HCT116 (cell line): ENCODE measurements at regions not wholly inside any gene's neighbourhood (a gene's known extent, or its start where the extent isn't known, plus 50 kb on each side); places are given as distances from the start of the nearest gene placed in this dataset.

Experiments
- ATAC-seq: fragments of 200-7000 bp; cut with Tn5 transposase; 2 replicates; pipeline ENCODE4 v1.9.1; 2020; ENCODE audit warnings: mild to moderate bottlenecking, moderate library complexity
- BruUV-seq: library from RNA; stranded (reverse); fragments of 400-500 nt; replicated peaks from 2 replicates; lab custom pipeline; 2021; lab: Mats Ljungman, UMichigan
- CTCF ChIA-PET: fragments of 300-600 bp; sonication (Branson Sonifier 250); formaldehyde crosslinking; loops from one replicate; lab custom pipeline; 2021; ENCODE audit warnings: antibody characterized with exemption; lab: Charles Lee
- POLR2A ChIA-PET: fragments of 300-600, 350-600 bp; sonication (Branson Sonifier 250); formaldehyde crosslinking; loops from one replicate; lab custom pipeline; 2021; ENCODE audit warnings: antibody characterized with exemption; lab: Charles Lee
- RAD21 ChIA-PET, 2 experiments: fragments of 300-600 bp; sonication (Branson Sonifier 250); formaldehyde crosslinking; loops; one replicate each; lab custom pipeline; 2023; ENCODE audit warnings: low total read pairs in 2 of 2; ENCODE audit not compliant: uncharacterized antibody in 2 of 2, unreplicated experiment in 2 of 2, low non-redundant PET in 1 of 2; lab: Charles Lee
- DNase-seq: peaks from one replicate; pipeline ENCODE4 v3.0.0-alpha.2; 2010; ENCODE audit warnings: low read depth, low spot score
- H2AFZ ChIP-seq: fragments of 200-600 bp; shearing (Covaris generic), sonication (generic); 2 replicates; pipeline ENCODE4 v1.6.1; 2017; ENCODE audit warnings: low read depth, mixed run types, mixed read lengths, antibody characterized with exemption, low read length; ENCODE audit not compliant: poor library complexity, severe bottlenecking
- H3K27ac ChIP-seq: 2 replicates; pipeline ENCODE4 v1.5.1; 2012; ENCODE audit warnings: low read depth, low read length
- H3K27me3 ChIP-seq: fragments of 200-600 bp; sonication (generic); 2 replicates; pipeline ENCODE4 v1.6.1; 2016; ENCODE audit warnings: mixed run types, low read length, mixed read lengths; ENCODE audit not compliant: insufficient read depth
- H3K36me3 ChIP-seq, 2 experiments: fragments of 200-500 bp in 1 of 2; fragments of 200-600 bp in 1 of 2; sonication (Bioruptor generic) in 1 of 2; sonication (generic) in 1 of 2; 2 replicates each; pipeline versions ENCODE4 v1.5.1 to v1.6.1; 2014 to 2016; ENCODE audit warnings: low read length in 2 of 2, inconsistent platforms in 1 of 2, mixed read lengths in 1 of 2, mixed run types in 1 of 2; ENCODE audit not compliant: insufficient read depth in 2 of 2, control insufficient read depth in 1 of 2
- H3K4me1 ChIP-seq, 2 experiments: fragments of 200-600 bp in 1 of 2; sonication (generic) in 1 of 2; 2 replicates each; pipeline versions ENCODE4 v1.5.1 to v1.6.1; 2012 to 2017; ENCODE audit warnings: low read length in 2 of 2, inconsistent platforms in 1 of 2, mild to moderate bottlenecking in 1 of 2, mixed read lengths in 1 of 2, mixed run types in 1 of 2, moderate library complexity in 1 of 2; ENCODE audit not compliant: insufficient read depth in 2 of 2, control insufficient read depth in 1 of 2
- H3K4me2 ChIP-seq: fragments of 200-600 bp; sonication (generic); 2 replicates; pipeline ENCODE4 v1.6.1; 2017; ENCODE audit warnings: mixed run types, low read length, mixed read lengths
- H3K4me3 ChIP-seq, 2 experiments: fragments of 200-600 bp in 1 of 2; sonication (generic) in 1 of 2; replicated peaks in 1 of 2; 2 replicates each; pipeline ENCODE4 v1.5.1; 2011 to 2016; ENCODE audit warnings: low read length in 2 of 2, control low read depth in 1 of 2, low read depth in 1 of 2, mild to moderate bottlenecking in 1 of 2, mixed read lengths in 1 of 2, mixed run types in 1 of 2
- H3K79me2 ChIP-seq: fragments of 200-600 bp; sonication (generic); 2 replicates; pipeline ENCODE4 v1.6.1; 2017; ENCODE audit warnings: mild to moderate bottlenecking, mixed run types, low read length, moderate library complexity, mixed read lengths; ENCODE audit not compliant: insufficient read depth
- H3K9ac ChIP-seq: fragments of 200-600 bp; sonication (generic); 2 replicates; pipeline ENCODE4 v1.6.1; 2016; ENCODE audit warnings: low read length, mixed read lengths
- H3K9me2 ChIP-seq: fragments of 200-600 bp; sonication (generic), shearing (Covaris generic); 2 replicates; pipeline ENCODE4 v1.6.1; 2017; ENCODE audit warnings: mixed run types, mild to moderate bottlenecking, moderate library complexity; ENCODE audit not compliant: insufficient read depth
- H3K9me3 ChIP-seq, 2 experiments: fragments of 200-500 bp in 1 of 2; fragments of 200-600 bp in 1 of 2; sonication (Bioruptor generic) in 1 of 2; sonication (generic) in 1 of 2; 2 replicates each; pipeline ENCODE4 v1.6.1; 2014 to 2017; ENCODE audit warnings: low read length in 2 of 2, mixed read lengths in 2 of 2, inconsistent platforms in 1 of 2, low read depth in 1 of 2, mild to moderate bottlenecking in 1 of 2, mixed run types in 1 of 2, moderate library complexity in 1 of 2; ENCODE audit not compliant: control insufficient read depth in 1 of 2, insufficient read depth in 1 of 2
- H4K20me1 ChIP-seq: fragments of 200-600 bp; sonication (generic), shearing (Covaris generic); 2 replicates; pipeline ENCODE4 v1.6.1; 2017; ENCODE audit warnings: mixed run types, mild to moderate bottlenecking, moderate library complexity; ENCODE audit not compliant: insufficient read depth
- CEBPB ChIP-seq: IDR thresholded peaks from 2 replicates; pipeline ENCODE4 v1.6.1; 2012; ENCODE audit warnings: low read depth
- EGR1 ChIP-seq: IDR thresholded peaks from 2 replicates; pipeline ENCODE4 v1.6.1; 2012; ENCODE audit warnings: low read depth
- ELF1 ChIP-seq: IDR thresholded peaks from 2 replicates; pipeline ENCODE4 v1.6.1; 2012; ENCODE audit warnings: low read depth, borderline replicate concordance
- EZH2phosphoT487 ChIP-seq: fragments of 200-600 bp; IDR thresholded peaks from 2 replicates; pipeline ENCODE4 v1.6.1; 2018; ENCODE audit warnings: antibody characterized with exemption, borderline replicate concordance
- FOSL1 ChIP-seq: IDR thresholded peaks from 2 replicates; pipeline ENCODE4 v1.6.1; 2012; ENCODE audit warnings: low read depth
- JUND ChIP-seq: IDR thresholded peaks from 2 replicates; pipeline ENCODE4 v1.6.1; 2012
- POLR2A ChIP-seq: IDR thresholded peaks from 2 replicates; pipeline ENCODE4 v1.7.0; 2011; ENCODE audit warnings: borderline replicate concordance; ENCODE audit not compliant: insufficient read depth, insufficient read length; ENCODE audit errors: extremely low read depth
- POLR2AphosphoS5 ChIP-seq: IDR thresholded peaks from 2 replicates; pipeline ENCODE4 v1.6.1; 2011; ENCODE audit warnings: mild to moderate bottlenecking, low read depth, low read length, moderate library complexity
- RAD21 ChIP-seq: IDR thresholded peaks from 2 replicates; pipeline ENCODE4 v1.6.1; 2012; ENCODE audit warnings: low read depth, mild to moderate bottlenecking
- REST ChIP-seq: IDR thresholded peaks from 2 replicates; pipeline ENCODE4 v1.6.1; 2012; ENCODE audit warnings: low read depth
- SP1 ChIP-seq: IDR thresholded peaks from 2 replicates; pipeline ENCODE4 v1.6.1; 2012; ENCODE audit warnings: low read depth
- SRF ChIP-seq: IDR thresholded peaks from 2 replicates; pipeline ENCODE4 v1.6.1; 2012; ENCODE audit warnings: low read depth
- TCF7L2 ChIP-seq: IDR thresholded peaks from 2 replicates; pipeline ENCODE4 v1.7.0; 2011; ENCODE audit warnings: borderline replicate concordance, inconsistent platforms; ENCODE audit not compliant: insufficient read depth, insufficient read length; ENCODE audit errors: extremely low read depth
- YY1 ChIP-seq: IDR thresholded peaks from 2 replicates; pipeline ENCODE4 v1.6.1; 2011; ENCODE audit warnings: low read length, low read depth, moderate library complexity, mild to moderate bottlenecking; ENCODE audit not compliant: insufficient replicate concordance; ENCODE audit errors: extremely low read depth
- ZFX ChIP-seq: fragments of 450-650 bp; IDR thresholded peaks from 2 replicates; pipeline ENCODE4 v1.6.1; 2017
- ZNF274 ChIP-seq: fragments of 200-500 bp; sonication (Bioruptor generic); IDR thresholded peaks from 2 replicates; pipeline ENCODE4 v1.6.1; 2014; ENCODE audit warnings: mild to moderate bottlenecking, low read depth, low read length, inconsistent platforms
- intact Hi-C: fragments of 100-400 bp; cut with micrococcal nuclease; formaldehyde crosslinking; loops from 2 replicates; pipeline ENCODE4 v1.10.0; 2022
- TF ChIP-seq, protein P1 (sequence below): IDR thresholded peaks from 2 replicates; pipeline ENCODE4 v1.6.1; 2012
- TF ChIP-seq, protein P2 (sequence below): IDR thresholded peaks from 2 replicates; pipeline ENCODE4 v1.6.1; 2011; ENCODE audit warnings: mild to moderate bottlenecking, low read length, moderate library complexity; ENCODE audit not compliant: insufficient replicate concordance; ENCODE audit errors: extremely low read depth
- TF ChIP-seq, protein P3 (sequence below), 3 experiments: fragments of 200-600 bp in 1 of 3; sonication (generic) in 1 of 3; IDR thresholded peaks in 2 of 3; conservative IDR thresholded peaks in 1 of 3; 2 replicates each; pipeline ENCODE4 v1.5.1; 2012 to 2017; ENCODE audit warnings: low read depth in 2 of 3, low read length in 2 of 3, antibody characterized with exemption in 1 of 3, borderline replicate concordance in 1 of 3, control low read depth in 1 of 3, mild to moderate bottlenecking in 1 of 3, mixed read lengths in 1 of 3, mixed run types in 1 of 3, moderate library complexity in 1 of 3; ENCODE audit not compliant: insufficient read depth in 1 of 3
- TF ChIP-seq, protein P4 (sequence below): IDR thresholded peaks from 2 replicates; pipeline ENCODE4 v1.6.1; 2012

- ChIA-PET CTCF (no interaction called here), POLR2A (no interaction called here), RAD21 (no interaction called here)
- DNase-seq (no peak), ATAC-seq (no peak)
- no peak overlapping the region for H3K9ac ChIP-seq
- peaks cover 0 to 3% of the 10 kb centered on the region in 2 experiments; a peak in 1 of 4 replicates for H3K4me1 ChIP-seq
- H3K27me3 ChIP-seq = peaks cover 66% of the 10 kb centered on the region
- no peak overlapping the region for H3K4me3 ChIP-seq
- intact Hi-C loops = no loop called here
- H3K79me2 ChIP-seq = no peaks in the 10 kb centered on the region
- H4K20me1 ChIP-seq = no peaks in the 10 kb centered on the region
- no peak overlapping the region for H2AFZ ChIP-seq
- H3K9me3 ChIP-seq = no peaks in the 10 kb centered on the region
- H3K27ac ChIP-seq = no peak overlapping the region
- TF ChIP-seq TCF7L2 = no peak
- TF ChIP-seq, protein P1, sequence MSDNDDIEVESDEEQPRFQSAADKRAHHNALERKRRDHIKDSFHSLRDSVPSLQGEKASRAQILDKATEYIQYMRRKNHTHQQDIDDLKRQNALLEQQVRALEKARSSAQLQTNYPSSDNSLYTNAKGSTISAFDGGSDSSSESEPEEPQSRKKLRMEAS = no peak
- no peak for TF ChIP-seq POLR2AphosphoS5
- no peak for TF ChIP-seq SP1
- no peak for TF ChIP-seq EZH2phosphoT487
- no peak for TF ChIP-seq ELF1
- TF ChIP-seq FOSL1 = no peak
- TF ChIP-seq CEBPB = no peak
- no peak for TF ChIP-seq YY1
- TF ChIP-seq, protein P2, sequence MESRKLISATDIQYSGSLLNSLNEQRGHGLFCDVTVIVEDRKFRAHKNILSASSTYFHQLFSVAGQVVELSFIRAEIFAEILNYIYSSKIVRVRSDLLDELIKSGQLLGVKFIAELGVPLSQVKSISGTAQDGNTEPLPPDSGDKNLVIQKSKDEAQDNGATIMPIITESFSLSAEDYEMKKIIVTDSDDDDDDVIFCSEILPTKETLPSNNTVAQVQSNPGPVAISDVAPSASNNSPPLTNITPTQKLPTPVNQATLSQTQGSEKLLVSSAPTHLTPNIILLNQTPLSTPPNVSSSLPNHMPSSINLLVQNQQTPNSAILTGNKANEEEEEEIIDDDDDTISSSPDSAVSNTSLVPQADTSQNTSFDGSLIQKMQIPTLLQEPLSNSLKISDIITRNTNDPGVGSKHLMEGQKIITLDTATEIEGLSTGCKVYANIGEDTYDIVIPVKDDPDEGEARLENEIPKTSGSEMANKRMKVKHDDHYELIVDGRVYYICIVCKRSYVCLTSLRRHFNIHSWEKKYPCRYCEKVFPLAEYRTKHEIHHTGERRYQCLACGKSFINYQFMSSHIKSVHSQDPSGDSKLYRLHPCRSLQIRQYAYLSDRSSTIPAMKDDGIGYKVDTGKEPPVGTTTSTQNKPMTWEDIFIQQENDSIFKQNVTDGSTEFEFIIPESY = no peak
- TF ChIP-seq ZNF274 = no peak
- no peak for TF ChIP-seq RAD21
- TF ChIP-seq, protein P3, sequence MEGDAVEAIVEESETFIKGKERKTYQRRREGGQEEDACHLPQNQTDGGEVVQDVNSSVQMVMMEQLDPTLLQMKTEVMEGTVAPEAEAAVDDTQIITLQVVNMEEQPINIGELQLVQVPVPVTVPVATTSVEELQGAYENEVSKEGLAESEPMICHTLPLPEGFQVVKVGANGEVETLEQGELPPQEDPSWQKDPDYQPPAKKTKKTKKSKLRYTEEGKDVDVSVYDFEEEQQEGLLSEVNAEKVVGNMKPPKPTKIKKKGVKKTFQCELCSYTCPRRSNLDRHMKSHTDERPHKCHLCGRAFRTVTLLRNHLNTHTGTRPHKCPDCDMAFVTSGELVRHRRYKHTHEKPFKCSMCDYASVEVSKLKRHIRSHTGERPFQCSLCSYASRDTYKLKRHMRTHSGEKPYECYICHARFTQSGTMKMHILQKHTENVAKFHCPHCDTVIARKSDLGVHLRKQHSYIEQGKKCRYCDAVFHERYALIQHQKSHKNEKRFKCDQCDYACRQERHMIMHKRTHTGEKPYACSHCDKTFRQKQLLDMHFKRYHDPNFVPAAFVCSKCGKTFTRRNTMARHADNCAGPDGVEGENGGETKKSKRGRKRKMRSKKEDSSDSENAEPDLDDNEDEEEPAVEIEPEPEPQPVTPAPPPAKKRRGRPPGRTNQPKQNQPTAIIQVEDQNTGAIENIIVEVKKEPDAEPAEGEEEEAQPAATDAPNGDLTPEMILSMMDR (IDR thresholded peaks at IDR 0.05 in 2 of 3, conservative IDR thresholded peaks at IDR 0.05 in 1 of 3; ENCODE audit: borderline replicate concordance in 1 of 3, insufficient read depth in 1 of 3, low read depth in 2 of 3, low read length in 2 of 3) = no peak
- no peak for TF ChIP-seq ZFX
- TF ChIP-seq, protein P4, sequence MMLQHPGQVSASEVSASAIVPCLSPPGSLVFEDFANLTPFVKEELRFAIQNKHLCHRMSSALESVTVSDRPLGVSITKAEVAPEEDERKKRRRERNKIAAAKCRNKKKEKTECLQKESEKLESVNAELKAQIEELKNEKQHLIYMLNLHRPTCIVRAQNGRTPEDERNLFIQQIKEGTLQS = no peak
- no peak for TF ChIP-seq SRF
- TF ChIP-seq JUND = no peak
- TF ChIP-seq POLR2A = no peak
- no peak for TF ChIP-seq EGR1
- no peak for TF ChIP-seq REST
- no peak overlapping the region for H3K4me2 ChIP-seq
- no peaks in the 10 kb centered on the region for H3K9me2 ChIP-seq
- no TSS peak for BruUV-seq
- H3K36me3 ChIP-seq = no peaks in the 10 kb centered on the region
These were observed 123.2 kb downstream of the WIF1 start for GRCh38 chr12:64997858-64998257.
